IMR-90 (cell line): ENCODE measurements at regions not wholly inside any gene's neighbourhood (a gene's known extent, or its start where the extent isn't known, plus 50 kb on each side); places are given as distances from the start of the nearest gene placed in this dataset.

Experiments used
- ATAC-seq: fragments of 200-7000 bp; cut with Tn5 transposase; 2 replicates; pipeline ENCODE4 v1.9.1; 2020; ENCODE audit warnings: low read depth, mild to moderate bottlenecking, moderate library complexity
- BruUV-seq: library from RNA; stranded (reverse); fragments of 400-500 nt; replicated peaks from 2 replicates; lab custom pipeline; 2021; lab: Mats Ljungman, UMichigan
- CTCF ChIA-PET: fragments of 300-600 bp; formaldehyde crosslinking; extraction: SDS; loops from one replicate; lab custom pipeline; 2021; ENCODE audit warnings: antibody characterized with exemption; lab: Yijun Ruan, JAX
- POLR2A ChIA-PET: fragments of 300-600 bp; sonication (Branson Sonifier 250); formaldehyde crosslinking; loops from one replicate; lab custom pipeline; 2022; ENCODE audit warnings: antibody characterized with exemption; ENCODE audit not compliant: unreplicated experiment; lab: Charles Lee
- DNase-seq: peaks from one replicate; pipeline ENCODE4 v3.0.0; 2013
- H2AFZ ChIP-seq: replicated peaks from 2 replicates; pipeline ENCODE3; 2013; ENCODE audit warnings: low read length, mild to moderate bottlenecking; ENCODE audit not compliant: poor library complexity
- H2AK5ac ChIP-seq: 2 replicates; pipeline ENCODE4 v1.6.1; 2013; ENCODE audit warnings: low read depth, low read length, inconsistent platforms
- H2AK9ac ChIP-seq: replicated peaks from 2 replicates; pipeline ENCODE3; 2013; ENCODE audit warnings: mild to moderate bottlenecking, low read depth, low read length, moderate library complexity; ENCODE audit not compliant: poor library complexity
- H2BK120ac ChIP-seq: 2 replicates; pipeline ENCODE4 v1.6.1; 2013; ENCODE audit warnings: low read depth, low read length, inconsistent platforms
- H2BK15ac ChIP-seq: 3 replicates; pipeline ENCODE4 v1.6.1; 2013; ENCODE audit warnings: low read depth, low read length, inconsistent platforms
- H2BK20ac ChIP-seq: 2 replicates; pipeline ENCODE4 v1.6.1; 2013; ENCODE audit warnings: low read depth, mild to moderate bottlenecking, inconsistent platforms, low read length, moderate library complexity
- H2BK5ac ChIP-seq: 2 replicates; pipeline ENCODE4 v1.6.1; 2013; ENCODE audit warnings: mild to moderate bottlenecking, low read depth, low read length, inconsistent platforms; ENCODE audit not compliant: poor library complexity, severe bottlenecking
- H3K14ac ChIP-seq: replicated peaks from 2 replicates; pipeline ENCODE4 v1.6.1; 2013; ENCODE audit warnings: low read depth, low read length, inconsistent platforms
- H3K18ac ChIP-seq: 2 replicates; pipeline ENCODE4 v1.6.1; 2013; ENCODE audit warnings: low read depth, low read length, control low read depth
- H3K23ac ChIP-seq: 2 replicates; pipeline ENCODE4 v1.6.1; 2013; ENCODE audit warnings: low read depth, low read length, inconsistent platforms
- H3K27ac ChIP-seq: 2 replicates; pipeline ENCODE4 v1.5.1; 2013; ENCODE audit warnings: mild to moderate bottlenecking, control low read depth, low read length; ENCODE audit not compliant: insufficient read depth
- H3K27me3 ChIP-seq: 2 replicates; pipeline ENCODE4 v1.6.1; 2013; ENCODE audit warnings: low read length; ENCODE audit not compliant: control insufficient read depth, insufficient read depth
- H3K36me3 ChIP-seq: 2 replicates; pipeline ENCODE4 v1.6.1; 2013; ENCODE audit warnings: low read length, mixed read lengths; ENCODE audit not compliant: control insufficient read depth, insufficient read depth
- H3K4ac ChIP-seq: 2 replicates; pipeline ENCODE4 v1.6.1; 2013; ENCODE audit warnings: low read depth, low read length, inconsistent platforms
- H3K4me1 ChIP-seq: 2 replicates; pipeline ENCODE4 v1.6.1; 2013; ENCODE audit warnings: low read length, mixed read lengths; ENCODE audit not compliant: control insufficient read depth, insufficient read depth
- H3K4me2 ChIP-seq: 2 replicates; pipeline ENCODE4 v1.6.1; 2013; ENCODE audit warnings: low read depth, mild to moderate bottlenecking, control low read depth, low read length, moderate library complexity
- H3K4me3 ChIP-seq: 2 replicates; pipeline ENCODE4 v1.5.1; 2013; ENCODE audit warnings: low read depth, mild to moderate bottlenecking, control low read depth, low read length, moderate library complexity; ENCODE audit not compliant: insufficient read depth
- H3K56ac ChIP-seq: 2 replicates; pipeline ENCODE4 v1.6.1; 2013; ENCODE audit warnings: low read length, inconsistent platforms; ENCODE audit not compliant: insufficient read depth; ENCODE audit errors: extremely low read depth
- H3K79me1 ChIP-seq, 2 experiments: 2 replicates each; pipeline ENCODE4 v1.6.1; 2013; ENCODE audit warnings: low read length in 2 of 2, inconsistent platforms in 1 of 2, low read depth in 1 of 2
- H3K9ac ChIP-seq: 2 replicates; pipeline ENCODE4 v1.6.1; 2013; ENCODE audit warnings: low read depth, low read length, control low read depth
- H3K9me1 ChIP-seq: 2 replicates; pipeline ENCODE4 v1.6.1; 2013; ENCODE audit warnings: low read length, inconsistent platforms; ENCODE audit not compliant: insufficient read depth
- H3K9me3 ChIP-seq: 2 replicates; pipeline ENCODE4 v1.6.1; 2013; ENCODE audit warnings: low read length; ENCODE audit not compliant: control insufficient read depth, insufficient read depth
- H4K20me1 ChIP-seq: 2 replicates; pipeline ENCODE4 v1.6.1; 2013; ENCODE audit warnings: low read length, inconsistent platforms; ENCODE audit not compliant: insufficient read depth
- H4K5ac ChIP-seq: 2 replicates; pipeline ENCODE4 v1.6.1; 2013; ENCODE audit warnings: mild to moderate bottlenecking, low read depth, low read length, control low read depth
- H4K8ac ChIP-seq, 2 experiments: 2 replicates each; pipeline ENCODE4 v1.6.1; 2013; ENCODE audit warnings: low read depth in 2 of 2, low read length in 2 of 2, control low read depth in 1 of 2, inconsistent platforms in 1 of 2
- H4K91ac ChIP-seq: 2 replicates; pipeline ENCODE4 v1.6.1; 2013; ENCODE audit warnings: low read depth, low read length, inconsistent platforms; ENCODE audit not compliant: insufficient read depth
- BHLHE40 ChIP-seq: fragments of 150-350 bp; IDR thresholded peaks from 2 replicates; pipeline ENCODE4 v1.6.1; 2016; ENCODE audit warnings: mild to moderate bottlenecking, low read depth, low read length
- CEBPB ChIP-seq: IDR thresholded peaks from 2 replicates; pipeline ENCODE4 v1.6.1; 2012; ENCODE audit warnings: low read depth, low read length, improper control_type of control experiment
- ELK1 ChIP-seq: fragments of 150-350 bp; IDR thresholded peaks from 2 replicates; pipeline ENCODE4 v1.6.1; 2016; ENCODE audit warnings: low read depth, mild to moderate bottlenecking, low read length, moderate library complexity, borderline replicate concordance
- FOS ChIP-seq: fragments of 150-350 bp; IDR thresholded peaks from 2 replicates; pipeline ENCODE4 v1.6.1; 2016; ENCODE audit warnings: low read depth, low read length
- MAFK ChIP-seq: IDR thresholded peaks from 2 replicates; pipeline ENCODE4 v1.6.1; 2012; ENCODE audit warnings: low read depth, low read length, improper control_type of control experiment
- RAD21 ChIP-seq: IDR thresholded peaks from 2 replicates; pipeline ENCODE4 v1.6.1; 2012; ENCODE audit warnings: low read length, improper control_type of control experiment
- RCOR1 ChIP-seq: IDR thresholded peaks from 2 replicates; pipeline ENCODE4 v1.6.1; 2012; ENCODE audit warnings: mild to moderate bottlenecking, low read length, improper control_type of control experiment; ENCODE audit not compliant: insufficient replicate concordance
- RFX5 ChIP-seq: IDR thresholded peaks from 2 replicates; pipeline ENCODE4 v1.8.0; 2012; ENCODE audit warnings: low read depth, mild to moderate bottlenecking, low read length, moderate library complexity
- SMC3 ChIP-seq: fragments of 150-350 bp; IDR thresholded peaks from 2 replicates; pipeline ENCODE4 v1.6.1; 2016; ENCODE audit warnings: low read depth, mild to moderate bottlenecking, antibody characterized with exemption, low read length, moderate library complexity
- USF2 ChIP-seq: fragments of 150-350 bp; IDR thresholded peaks from 2 replicates; pipeline ENCODE4 v1.6.1; 2017; ENCODE audit warnings: mild to moderate bottlenecking, antibody characterized with exemption, low read length, low read depth
- WGBS, 2 experiments: methylation state at CpG; one replicate each; pipeline versions ENCODE4 v1.1.5 to v1.1.7; 2013; ENCODE audit warnings: missing lambda C conversion rate in 2 of 2; ENCODE audit not compliant: insufficient read length in 1 of 2; ENCODE audit errors: extremely low coverage in 2 of 2; 5-methylcytosine and 5-hydroxymethylcytosine counted together
- dilution Hi-C: fragments of 300-500 bp; cut with HindIII; formaldehyde crosslinking; loops from one replicate; pipeline ENCODE4 v1.14.3; 2018; ENCODE audit warnings: low sequenced_read_pairs; ENCODE audit not compliant: unreplicated experiment
- in situ Hi-C: fragments of 300-500 bp; cut with MboI; formaldehyde crosslinking; loops from 3 replicates; pipeline ENCODE4 v1.14.3; 2019; ENCODE audit warnings: low sequenced_read_pairs, inconsistent platforms, mixed read lengths
- intact Hi-C: fragments of 100-400 bp; cut with micrococcal nuclease; formaldehyde crosslinking; loops from 2 replicates; pipeline ENCODE4 v1.10.0; 2022
- TF ChIP-seq, protein P1 (sequence below): conservative IDR thresholded peaks from 2 replicates; pipeline ENCODE4 v1.5.1; 2012; ENCODE audit warnings: mild to moderate bottlenecking, low read depth, low read length, improper control_type of control experiment

- Histone ChIP-seq H3K79me1 (no peaks in the 10 kb centered on the region), H2BK15ac (no peak overlapping the region), H3K4me2 (no peak overlapping the region), H3K36me3 (no peaks in the 10 kb centered on the region), H3K9me3 (no peaks in the 10 kb centered on the region), H3K27ac (no peak overlapping the region), H3K4me1 (no peaks in the 10 kb centered on the region), H3K56ac (no peak overlapping the region), H2AK5ac (no peak overlapping the region), H2BK120ac (no peak overlapping the region), H2AK9ac (no peak overlapping the region), H3K18ac (no peak overlapping the region), H3K27me3 (no peaks in the 10 kb centered on the region), H4K5ac (no peak overlapping the region), H2BK20ac (no peak overlapping the region), H2BK5ac (no peak overlapping the region), H2AFZ (no peak overlapping the region), H4K20me1 (no peaks in the 10 kb centered on the region), H3K9me1 (no peaks in the 10 kb centered on the region), H4K8ac (no peak overlapping the region), H4K91ac (no peak overlapping the region), H3K4ac (no peak overlapping the region), H3K23ac (no peak overlapping the region), H3K4me3 (no peak overlapping the region), H3K9ac (no peak overlapping the region), H3K14ac (no peak overlapping the region)
- intact Hi-C loops (no loop called here), dilution Hi-C loops (no loop called here), in situ Hi-C loops (no loop called here)
- no TSS peak for BruUV-seq
- ATAC-seq (no peak), DNase-seq (no peak)
- CTCF ChIA-PET: no interaction called here
- 36% methylated on average over 5 of the region's 5 CpGs; no CpG with 5 or more reads in 1 of the 2 experiments for WGBS, 2 experiments
- TF ChIP-seq BHLHE40 (no peak), RCOR1 (no peak), FOS (no peak), ELK1 (no peak), USF2 (no peak), SMC3 (no peak), RFX5 (no peak), MAFK (no peak), RAD21 (no peak), CEBPB (no peak)
- TF ChIP-seq, protein P1, sequence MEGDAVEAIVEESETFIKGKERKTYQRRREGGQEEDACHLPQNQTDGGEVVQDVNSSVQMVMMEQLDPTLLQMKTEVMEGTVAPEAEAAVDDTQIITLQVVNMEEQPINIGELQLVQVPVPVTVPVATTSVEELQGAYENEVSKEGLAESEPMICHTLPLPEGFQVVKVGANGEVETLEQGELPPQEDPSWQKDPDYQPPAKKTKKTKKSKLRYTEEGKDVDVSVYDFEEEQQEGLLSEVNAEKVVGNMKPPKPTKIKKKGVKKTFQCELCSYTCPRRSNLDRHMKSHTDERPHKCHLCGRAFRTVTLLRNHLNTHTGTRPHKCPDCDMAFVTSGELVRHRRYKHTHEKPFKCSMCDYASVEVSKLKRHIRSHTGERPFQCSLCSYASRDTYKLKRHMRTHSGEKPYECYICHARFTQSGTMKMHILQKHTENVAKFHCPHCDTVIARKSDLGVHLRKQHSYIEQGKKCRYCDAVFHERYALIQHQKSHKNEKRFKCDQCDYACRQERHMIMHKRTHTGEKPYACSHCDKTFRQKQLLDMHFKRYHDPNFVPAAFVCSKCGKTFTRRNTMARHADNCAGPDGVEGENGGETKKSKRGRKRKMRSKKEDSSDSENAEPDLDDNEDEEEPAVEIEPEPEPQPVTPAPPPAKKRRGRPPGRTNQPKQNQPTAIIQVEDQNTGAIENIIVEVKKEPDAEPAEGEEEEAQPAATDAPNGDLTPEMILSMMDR: no peak
- POLR2A ChIA-PET: no interaction called here
These were observed 359.9 kb upstream of the F9 start for GRCh38 chrX:139170526-139171173.
